Peyer's patch (tissue), 4 donors: ENCODE measurements at regions not wholly inside any gene's neighbourhood (a gene's known extent, or its start where the extent isn't known, plus 50 kb on each side); places are given as distances from the start of the nearest gene placed in this dataset.

Experiments
- CTCF ChIP-seq, 6 experiments: fragments of 450-650 bp in 4 of 6; fragments of 200-600 bp in 2 of 6; sonication (generic) in 1 of 6; IDR thresholded peaks; one replicate each; pipeline ENCODE4 v1.5.1; 2017 to 2019; ENCODE audit warnings: antibody characterized with exemption in 6 of 6, mild to moderate bottlenecking in 3 of 6, moderate library complexity in 1 of 6
- POLR2A ChIP-seq, 2 donors: fragments of 450-650 bp; IDR thresholded peaks; one replicate each; pipeline ENCODE4 v1.5.1; 2017; ENCODE audit warnings: antibody characterized with exemption in 2 of 2, mild to moderate bottlenecking in 2 of 2, moderate library complexity in 2 of 2

DNA sequence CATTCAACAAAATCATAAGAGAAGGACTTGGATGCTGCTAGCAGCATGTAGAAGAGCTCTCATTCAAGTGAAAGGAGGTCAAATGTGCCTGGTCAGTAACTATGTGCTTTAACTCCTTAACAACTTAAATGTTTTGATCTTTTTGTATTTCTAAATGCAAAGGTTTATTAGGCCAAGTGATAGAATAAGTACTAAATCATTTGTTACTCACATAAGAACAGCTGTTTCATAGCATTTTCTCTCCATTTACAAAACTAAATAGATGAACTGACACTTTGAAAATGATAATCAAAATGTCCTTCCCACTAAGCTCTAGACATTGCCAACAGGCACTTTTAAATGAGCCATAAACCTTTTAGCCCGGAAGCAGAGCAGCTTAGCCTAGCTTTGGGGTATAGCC, 254.3 kb upstream of the PRMT6 start:
- TF ChIP-seq CTCF (IDR thresholded peaks at IDR 0.05): no peak
- no peak for TF ChIP-seq POLR2A (IDR thresholded peaks at IDR 0.05)
